Right atrium auricular region (tissue), 2 donors: ENCODE measurements at regions not wholly inside any gene's neighbourhood (a gene's known extent, or its start where the extent isn't known, plus 50 kb on each side); places are given as distances from the start of the nearest gene placed in this dataset.
"Not testable (repeated sequence)": the region's sequence is repeated elsewhere in the genome, so short reads cannot be mapped to it uniquely, and the experiment has no call there.

Experiments used
- DNase-seq: peaks from one replicate; pipeline ENCODE4 v3.0.0-alpha.2; 2019; ENCODE audit warnings: low spot score
- H3K27ac ChIP-seq, 2 donors: fragments of 200-600 bp; sonication (generic); 1 replicate in 1 of 2; 2 replicates in 1 of 2; pipeline ENCODE4 v1.5.1; 2016 to 2019
- H3K27me3 ChIP-seq, 2 donors: fragments of 200-600 bp; sonication (generic); one replicate each; pipeline versions ENCODE4 v1.5.1 to v1.6.0; 2017 to 2019
- H3K36me3 ChIP-seq: fragments of 200-600 bp; sonication (generic); one replicate; pipeline ENCODE4 v1.5.1; 2016
- H3K4me1 ChIP-seq, 2 donors: fragments of 200-600 bp; sonication (generic); one replicate each; pipeline versions ENCODE4 v1.5.1 to v1.6.0; 2017 to 2019
- H3K4me3 ChIP-seq, 2 donors: fragments of 200-600 bp; sonication (generic); 1 replicate in 1 of 2; 2 replicates in 1 of 2; pipeline ENCODE4 v1.5.1; 2017 to 2019; ENCODE audit warnings: mild to moderate bottlenecking in 1 of 2, moderate library complexity in 1 of 2
- H3K9me3 ChIP-seq, 2 donors: fragments of 200-600 bp; sonication (generic); one replicate each; pipeline ENCODE4 v1.5.1; 2019
- TF ChIP-seq, protein P1 (sequence below), 2 donors: fragments of 200-600 bp; sonication (generic); IDR thresholded peaks; one replicate each; pipeline ENCODE4 v1.5.1; 2019; ENCODE audit warnings: antibody characterized with exemption in 2 of 2

DNA sequence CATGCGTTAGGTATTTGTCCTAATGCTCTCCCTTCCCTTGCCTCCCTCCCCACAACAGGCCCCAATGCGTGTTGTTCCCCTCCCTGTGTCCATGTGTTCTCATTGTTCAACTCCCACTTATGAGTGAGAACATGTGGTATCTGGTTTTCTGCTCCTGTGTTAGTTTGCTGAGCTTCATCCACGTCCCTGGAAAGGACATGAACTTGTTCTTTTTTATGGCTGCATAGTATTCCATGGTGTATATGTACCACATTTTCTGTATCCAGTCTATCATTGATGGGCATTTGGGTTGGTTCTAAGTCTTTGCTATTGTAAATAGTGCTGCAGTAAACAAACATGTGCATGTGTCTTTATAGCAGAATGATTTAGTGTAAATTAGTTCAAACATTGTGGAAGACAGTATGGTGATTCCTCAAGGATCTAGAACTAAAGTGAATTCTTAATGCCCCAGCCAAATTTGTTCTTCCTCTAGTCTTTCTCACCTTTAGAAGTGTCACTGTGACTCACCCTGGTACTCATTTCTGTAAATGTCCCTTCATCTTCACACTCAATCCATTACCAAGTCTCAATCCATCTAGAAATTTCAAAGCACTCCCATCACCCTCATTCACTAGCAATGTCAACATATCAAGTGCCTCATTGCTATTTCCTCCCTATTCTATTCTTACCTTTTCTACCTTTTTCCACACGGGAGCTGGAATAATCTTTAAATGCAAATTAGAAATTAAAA is 123.9 kb downstream of the MREG start:
- not testable (repeated sequence) for DNase-seq, H3K36me3 ChIP-seq, H3K4me3 ChIP-seq, H3K27ac ChIP-seq, H3K4me1 ChIP-seq, H3K9me3 ChIP-seq, H3K27me3 ChIP-seq

DNA sequence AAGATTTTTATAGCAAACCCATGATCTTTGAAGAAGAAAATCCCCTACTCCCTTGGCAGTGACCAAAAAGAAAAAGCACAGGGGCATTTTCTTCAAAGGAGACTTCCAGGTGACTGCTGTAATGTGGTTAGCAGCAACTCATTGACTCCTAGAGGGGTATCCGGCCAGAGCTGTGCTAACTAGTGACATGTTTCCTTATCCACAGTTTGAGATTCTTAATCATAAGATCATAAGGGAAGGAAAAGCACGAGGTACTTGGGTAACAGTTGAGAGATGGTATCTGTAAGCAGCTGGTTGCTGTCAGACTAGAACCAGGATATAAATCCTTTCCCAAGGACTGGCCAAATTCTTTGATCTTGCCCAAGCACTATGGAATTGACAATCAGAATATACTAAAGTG is 124.7 kb downstream of the MREG start:
- H3K4me1 ChIP-seq: no peaks in the 10 kb centered on the region
- no peaks in the 10 kb centered on the region for H3K27me3 ChIP-seq
- no peaks in the 10 kb centered on the region for H3K36me3 ChIP-seq
- H3K4me3 ChIP-seq: no peak overlapping the region
- no peak for DNase-seq
- no peak overlapping the region for H3K27ac ChIP-seq
- H3K9me3 ChIP-seq: no peaks in the 10 kb centered on the region
- TF ChIP-seq, protein P1, sequence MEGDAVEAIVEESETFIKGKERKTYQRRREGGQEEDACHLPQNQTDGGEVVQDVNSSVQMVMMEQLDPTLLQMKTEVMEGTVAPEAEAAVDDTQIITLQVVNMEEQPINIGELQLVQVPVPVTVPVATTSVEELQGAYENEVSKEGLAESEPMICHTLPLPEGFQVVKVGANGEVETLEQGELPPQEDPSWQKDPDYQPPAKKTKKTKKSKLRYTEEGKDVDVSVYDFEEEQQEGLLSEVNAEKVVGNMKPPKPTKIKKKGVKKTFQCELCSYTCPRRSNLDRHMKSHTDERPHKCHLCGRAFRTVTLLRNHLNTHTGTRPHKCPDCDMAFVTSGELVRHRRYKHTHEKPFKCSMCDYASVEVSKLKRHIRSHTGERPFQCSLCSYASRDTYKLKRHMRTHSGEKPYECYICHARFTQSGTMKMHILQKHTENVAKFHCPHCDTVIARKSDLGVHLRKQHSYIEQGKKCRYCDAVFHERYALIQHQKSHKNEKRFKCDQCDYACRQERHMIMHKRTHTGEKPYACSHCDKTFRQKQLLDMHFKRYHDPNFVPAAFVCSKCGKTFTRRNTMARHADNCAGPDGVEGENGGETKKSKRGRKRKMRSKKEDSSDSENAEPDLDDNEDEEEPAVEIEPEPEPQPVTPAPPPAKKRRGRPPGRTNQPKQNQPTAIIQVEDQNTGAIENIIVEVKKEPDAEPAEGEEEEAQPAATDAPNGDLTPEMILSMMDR (IDR thresholded peaks at IDR 0.05): no peak

DNA sequence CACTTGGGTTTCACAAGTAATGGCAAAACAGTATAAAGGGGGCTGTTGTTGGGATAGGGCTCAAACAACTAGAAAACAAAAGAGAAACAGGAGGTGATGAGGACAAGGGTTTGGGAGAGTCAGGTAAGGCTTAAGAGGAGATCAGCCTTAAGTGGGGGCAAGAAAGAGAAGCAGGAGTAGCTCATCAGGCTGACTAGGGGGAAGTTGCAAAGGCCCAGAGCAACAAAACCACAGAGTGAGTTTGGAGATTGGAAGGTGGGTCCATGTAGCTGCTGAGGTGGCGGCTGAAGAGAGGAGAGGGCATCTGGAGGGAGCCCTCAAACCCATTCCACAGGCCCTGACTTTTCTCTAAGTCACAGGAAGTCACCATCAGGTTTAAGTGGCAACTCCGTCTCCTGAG is 126.0 kb downstream of the MREG start:
- Histone ChIP-seq H3K4me3 (no peak overlapping the region), H3K27me3 (no peaks in the 10 kb centered on the region), H3K36me3 (no peaks in the 10 kb centered on the region), H3K27ac (no peak overlapping the region), H3K4me1 (no peaks in the 10 kb centered on the region), H3K9me3 (no peaks in the 10 kb centered on the region)
- DNase-seq: no peak
- TF ChIP-seq, protein P1 (IDR thresholded peaks at IDR 0.05): no peak

DNA sequence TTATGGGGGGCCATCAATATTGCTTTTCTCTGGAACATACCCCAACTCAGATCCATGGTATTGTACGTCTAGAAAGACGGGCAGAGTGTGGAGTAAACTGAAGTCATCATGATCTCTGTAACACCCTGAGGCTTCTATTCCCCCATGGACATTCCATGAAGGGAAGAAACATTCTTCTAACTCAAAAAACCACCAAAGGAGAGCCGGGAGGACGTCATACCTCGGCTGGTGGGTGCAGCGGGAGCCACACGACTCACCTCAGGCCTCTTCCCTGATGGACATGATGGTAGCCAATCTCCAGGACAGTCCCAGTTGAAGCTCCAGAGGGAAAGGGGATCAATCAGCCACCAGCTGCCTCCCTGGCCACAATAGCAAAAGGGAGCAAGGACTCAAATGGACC is 127.3 kb downstream of the MREG start:
- DNase-seq: no peak
- Histone ChIP-seq H3K4me1 (no peaks in the 10 kb centered on the region), H3K27ac (no peak overlapping the region), H3K4me3 (no peak overlapping the region), H3K36me3 (no peaks in the 10 kb centered on the region), H3K27me3 (no peaks in the 10 kb centered on the region), H3K9me3 (no peaks in the 10 kb centered on the region)
- TF ChIP-seq, protein P1 (IDR thresholded peaks at IDR 0.05): no peak

DNA sequence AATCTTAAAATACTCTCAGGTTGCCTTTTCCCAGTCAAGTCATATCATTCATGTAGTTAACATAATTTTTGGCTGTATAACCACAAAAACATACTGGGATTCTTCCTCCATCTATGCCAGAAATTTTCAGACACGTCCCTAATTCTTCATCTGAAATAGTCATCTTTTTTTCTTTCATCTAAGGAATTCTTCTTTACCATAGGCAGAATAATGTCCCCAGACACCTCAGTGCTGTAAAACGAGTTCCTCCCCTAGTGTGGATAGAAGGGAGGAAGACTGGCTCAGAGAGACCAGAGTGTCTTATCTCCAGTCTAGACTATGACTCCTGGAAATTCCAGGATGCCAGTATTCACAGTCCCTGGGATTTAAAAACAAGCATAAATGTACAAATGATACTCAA is 127.8 kb downstream of the MREG start:
- Histone ChIP-seq H3K9me3 (no peaks in the 10 kb centered on the region), H3K27ac (no peak overlapping the region), H3K4me3 (no peak overlapping the region), H3K4me1 (no peaks in the 10 kb centered on the region), H3K27me3 (no peaks in the 10 kb centered on the region), H3K36me3 (no peaks in the 10 kb centered on the region)
- TF ChIP-seq, protein P1 (IDR thresholded peaks at IDR 0.05): no peak
- DNase-seq: no peak

DNA sequence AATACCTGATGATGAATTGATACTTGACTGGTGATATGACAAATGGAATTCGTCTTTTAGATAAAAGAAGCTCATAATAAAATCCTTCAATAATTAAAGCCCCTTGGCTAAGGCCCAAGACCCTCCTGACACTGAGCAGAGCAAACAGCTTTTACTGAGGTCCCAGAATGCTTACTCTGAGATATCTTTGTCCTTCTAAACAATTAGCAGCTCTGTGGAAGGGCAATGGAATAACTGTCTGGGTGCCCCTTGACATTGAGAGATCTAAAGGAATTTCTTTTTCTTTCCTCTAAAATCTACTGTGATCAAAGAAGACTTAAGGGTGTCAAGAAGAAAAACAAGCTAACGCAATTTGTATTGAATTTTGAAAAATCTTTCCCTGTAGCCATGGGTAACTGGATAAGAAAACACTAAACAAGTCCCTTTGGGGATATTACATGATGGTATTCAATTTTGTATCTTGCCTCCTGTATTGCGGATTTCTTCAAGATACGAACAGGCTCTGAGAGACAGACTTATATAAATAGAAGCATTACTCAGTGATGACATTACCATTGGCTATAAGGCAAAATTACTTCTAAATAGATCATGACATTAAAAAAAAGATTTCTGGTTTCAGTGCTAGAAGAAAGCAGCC is 128.8 kb downstream of the MREG start:
- DNase-seq: no peak
- Histone ChIP-seq H3K27me3 (no peaks in the 10 kb centered on the region), H3K36me3 (no peaks in the 10 kb centered on the region), H3K9me3 (no peaks in the 10 kb centered on the region), H3K4me1 (no peaks in the 10 kb centered on the region), H3K4me3 (no peak overlapping the region), H3K27ac (peak overlapping the region in 1 of 2 donors; percentile 37)
- TF ChIP-seq, protein P1 (IDR thresholded peaks at IDR 0.05): no peak
